GM19463 (cell line): ENCODE measurements at regions not wholly inside any gene's neighbourhood (a gene's known extent, or its start where the extent isn't known, plus 50 kb on each side); places are given as distances from the start of the nearest gene placed in this dataset.

Experiments
- ATAC-seq: cut with Tn5 transposase; IDR thresholded peaks from one replicate; pipeline ENCODE4 v1.9.1; 2021; ENCODE audit warnings: mild to moderate bottlenecking, moderate library complexity; ENCODE audit not compliant: unreplicated experiment

DNA sequence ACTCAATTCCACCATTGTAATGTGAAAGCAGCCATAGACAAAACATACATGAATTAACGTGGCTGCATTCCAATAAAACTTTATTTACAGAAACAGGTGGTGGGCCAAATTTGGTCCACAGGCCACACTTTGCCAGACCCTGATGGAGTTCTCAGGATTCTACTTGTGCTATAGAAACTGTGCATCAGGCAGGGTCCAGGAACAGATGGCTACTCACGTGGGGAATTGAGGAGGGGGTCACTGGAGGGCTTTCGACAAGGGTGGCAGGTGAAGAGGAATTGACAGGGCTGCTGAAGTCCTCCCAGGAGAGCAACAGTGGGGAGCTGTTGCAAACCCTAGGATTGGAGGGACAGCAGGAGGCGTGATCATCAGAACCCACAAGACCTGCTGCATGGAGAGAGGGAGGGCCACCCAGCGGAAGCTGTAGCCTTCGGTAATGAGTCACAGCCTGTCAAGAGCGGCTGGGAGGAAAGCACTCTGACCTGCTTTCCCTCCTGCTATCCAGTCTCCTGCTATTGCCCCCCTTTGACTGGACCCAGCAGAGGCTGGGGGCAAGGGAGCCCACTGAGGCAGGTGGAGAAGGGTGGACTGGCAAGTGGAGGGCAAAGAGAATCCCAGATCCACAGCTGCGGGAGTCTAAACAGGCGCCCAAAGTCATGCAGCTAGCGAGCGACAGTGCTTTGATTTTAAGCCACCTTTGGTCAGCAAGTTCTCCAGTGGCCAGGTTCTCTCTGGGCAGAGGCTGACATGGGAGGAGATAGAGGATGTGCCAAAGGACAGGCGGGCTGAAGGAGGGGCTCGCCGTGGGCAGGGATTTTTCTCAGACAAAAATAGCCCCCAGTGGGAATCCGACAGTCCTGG lies 138.3 kb upstream of the SMIM23 start:
- no peak for ATAC-seq

DNA sequence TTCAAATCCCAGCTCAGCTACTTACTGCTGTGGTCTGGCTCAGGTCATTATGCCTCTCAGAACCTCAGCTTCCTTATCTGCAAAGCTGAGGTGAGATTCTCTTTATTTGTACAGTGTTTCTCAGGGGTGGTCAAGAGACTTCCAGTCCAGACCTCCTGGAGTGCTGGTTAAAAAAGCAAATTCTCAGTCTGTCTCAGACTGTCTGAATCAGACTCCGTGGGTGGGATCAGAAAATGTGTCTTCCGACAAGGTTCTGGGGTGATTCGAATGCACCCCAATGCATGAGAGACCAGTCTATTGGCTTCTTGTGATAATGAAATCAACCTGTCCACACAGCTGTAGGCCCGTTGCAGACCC lies 137.7 kb upstream of the SMIM23 start:
- ATAC-seq = no peak

DNA sequence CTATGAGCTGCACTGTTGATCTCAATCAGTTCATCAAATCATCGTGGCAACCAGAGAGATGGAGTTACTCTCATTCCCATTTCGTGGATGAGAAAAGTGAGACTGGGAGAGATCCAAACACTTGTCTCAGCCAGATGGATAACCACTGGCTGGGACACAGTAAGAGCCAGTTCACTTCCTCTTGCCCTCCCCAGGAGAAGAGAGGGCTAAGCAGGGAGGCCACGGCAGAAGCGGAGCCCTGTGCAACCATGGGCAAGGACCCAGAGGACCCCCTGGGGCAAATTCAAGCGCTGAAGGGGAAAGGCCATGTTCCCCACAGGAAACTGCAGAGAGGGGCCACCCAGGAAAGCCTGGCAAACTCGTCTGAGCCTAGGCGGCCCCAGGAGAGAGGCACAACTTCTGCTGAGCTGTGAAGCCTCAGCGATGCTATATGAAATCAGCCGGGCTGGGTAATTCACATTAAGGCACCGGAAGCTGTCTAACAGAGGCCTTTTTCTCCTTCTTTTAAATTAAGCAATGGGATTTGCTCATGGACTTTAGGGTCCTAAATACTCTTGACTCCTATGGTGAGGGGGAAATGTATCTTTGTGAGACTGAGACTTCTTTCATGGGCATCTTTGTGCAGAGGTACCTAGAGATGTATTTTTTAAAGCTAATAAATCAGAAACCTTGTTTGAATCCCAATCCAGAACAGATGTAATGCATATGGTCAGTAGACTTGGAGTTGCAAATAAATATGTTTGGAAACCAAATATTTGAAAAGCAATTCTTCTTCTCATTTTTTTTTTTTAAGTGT lies 137.1 kb upstream of the SMIM23 start:
- ATAC-seq = no peak

DNA sequence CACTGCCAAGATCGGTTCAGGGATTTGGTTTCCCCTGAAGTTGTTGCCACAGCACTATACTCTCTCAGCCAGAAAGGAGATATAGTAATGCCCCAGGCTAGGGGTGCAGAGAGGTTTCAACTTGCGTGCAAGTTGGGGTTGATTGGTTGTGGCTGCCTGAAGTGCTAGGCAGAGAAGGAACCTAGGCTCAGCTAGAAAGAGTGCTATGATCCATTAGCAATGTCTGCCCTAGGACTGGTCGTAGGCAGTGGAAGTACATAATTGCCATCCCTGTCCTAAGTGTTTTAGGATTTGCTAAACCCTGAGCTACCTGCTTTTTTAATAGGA lies 136.6 kb upstream of the SMIM23 start:
- ATAC-seq = no peak

DNA sequence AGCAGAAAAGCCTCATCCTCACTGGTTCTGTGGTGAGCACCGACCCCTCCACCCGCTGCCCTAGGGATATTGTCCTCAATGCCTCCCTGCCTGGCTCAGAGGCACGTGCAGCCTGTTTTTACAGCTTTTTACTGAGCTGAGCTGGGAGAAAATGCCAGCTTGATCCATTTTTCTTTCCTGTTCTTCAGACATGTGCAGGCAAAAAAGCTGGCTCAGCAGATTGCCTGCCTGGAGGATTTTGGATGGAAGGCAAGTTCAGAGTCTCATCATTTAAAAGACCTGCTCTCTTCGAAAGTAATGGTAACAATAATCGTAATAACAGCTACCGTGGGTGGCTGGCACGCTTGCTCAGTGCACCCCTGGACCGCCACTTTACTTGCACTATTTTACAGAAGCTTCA lies 135.0 kb upstream of the SMIM23 start:
- no peak for ATAC-seq

DNA sequence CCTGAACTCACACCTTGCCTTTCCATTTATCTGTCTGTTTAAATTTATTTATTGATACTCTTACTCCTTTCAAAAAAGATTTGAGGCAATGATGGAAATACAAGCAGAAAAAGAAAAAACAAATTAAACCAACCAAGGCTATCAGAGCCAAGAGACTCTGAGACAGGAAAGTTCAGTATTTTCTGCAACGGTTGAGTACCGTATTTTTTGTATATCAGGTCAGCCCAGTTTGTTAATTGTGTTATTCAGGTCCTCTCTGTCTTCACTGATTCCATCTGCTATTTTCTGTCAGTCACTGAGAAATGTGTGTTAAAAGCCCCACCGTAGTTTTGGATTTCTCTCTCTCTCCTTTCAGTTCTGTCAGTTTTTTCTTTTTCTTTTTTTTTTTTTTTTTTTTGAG lies 134.5 kb upstream of the SMIM23 start:
- no peak for ATAC-seq

DNA sequence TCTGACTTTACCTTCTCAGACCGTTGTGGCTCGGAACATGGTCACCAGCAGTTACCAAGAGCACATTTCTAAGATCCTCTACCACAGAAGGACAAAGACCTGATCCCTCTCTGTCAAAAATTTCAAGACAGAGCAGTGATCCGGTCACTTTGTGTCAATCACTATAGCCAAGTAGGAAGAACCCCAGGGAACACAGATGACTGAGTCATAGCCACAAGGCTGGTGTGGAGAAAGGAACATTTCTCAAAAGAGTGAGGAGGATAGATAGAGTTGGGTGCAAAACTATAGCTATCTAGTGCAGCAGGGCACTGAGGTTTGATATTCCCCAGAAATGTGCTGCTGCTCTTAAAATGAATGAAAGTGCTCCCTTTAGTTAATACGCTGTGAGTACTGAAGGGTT lies 130.7 kb upstream of the SMIM23 start:
- no peak for ATAC-seq

DNA sequence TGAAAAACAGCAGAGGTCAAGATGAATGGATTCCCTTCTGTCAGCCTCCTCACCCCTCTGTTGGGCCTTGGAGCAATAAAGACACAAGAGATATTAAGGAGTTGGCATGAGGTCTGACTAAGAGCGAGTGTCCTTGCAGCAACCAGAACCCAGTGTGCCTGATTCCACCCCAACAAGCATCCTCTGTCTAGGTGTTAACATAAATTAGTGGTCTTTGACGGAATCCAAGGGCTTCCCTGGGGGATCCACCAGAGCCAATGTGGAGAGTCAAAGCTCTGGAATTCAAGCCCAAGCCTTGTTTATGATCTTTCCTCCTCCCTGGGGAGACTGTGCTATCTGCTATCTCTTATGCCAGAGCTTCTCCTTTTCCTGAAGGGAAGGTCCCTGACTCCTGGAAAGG lies 128.1 kb upstream of the SMIM23 start:
- no peak for ATAC-seq

DNA sequence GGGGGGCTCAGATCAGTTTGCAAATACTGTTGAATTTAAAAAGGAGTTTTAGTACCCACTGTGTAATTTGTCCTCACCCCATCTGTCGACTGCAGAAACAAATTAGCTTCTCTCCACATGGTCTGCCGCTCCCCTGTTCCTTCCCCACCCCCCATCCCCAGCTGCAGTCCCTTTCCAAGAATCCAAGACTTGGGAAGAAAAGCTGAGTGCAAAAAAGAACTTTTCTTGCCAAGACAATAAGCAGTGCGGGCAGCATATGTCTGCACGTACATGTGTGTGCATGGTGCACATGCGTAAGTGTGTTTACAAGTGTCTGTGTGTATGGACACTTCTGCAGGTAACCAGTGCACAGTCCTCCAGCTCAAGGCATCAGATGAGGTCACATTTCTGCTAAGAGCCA lies 125.7 kb upstream of the SMIM23 start:
- ATAC-seq = no peak

DNA sequence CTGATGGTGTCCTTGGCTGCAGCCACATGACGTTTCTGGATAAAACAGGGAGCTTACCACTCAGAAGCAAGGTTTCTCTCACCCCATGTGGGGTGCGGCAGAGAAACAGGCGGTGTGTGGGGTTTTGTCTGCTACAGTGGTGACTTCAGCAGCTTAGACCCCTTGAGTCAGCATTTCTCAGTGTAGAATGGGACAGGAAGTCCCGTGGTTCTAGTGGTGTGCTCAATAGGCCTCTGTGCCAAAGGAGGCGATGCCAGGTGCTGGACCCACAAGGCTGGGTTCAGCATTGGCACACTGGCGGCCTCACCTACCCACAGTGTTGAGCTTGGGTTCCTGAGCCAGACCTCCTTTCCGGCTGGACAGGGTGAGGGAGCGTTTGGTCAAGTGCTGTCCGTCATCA lies 125.2 kb upstream of the SMIM23 start:
- no peak for ATAC-seq

DNA sequence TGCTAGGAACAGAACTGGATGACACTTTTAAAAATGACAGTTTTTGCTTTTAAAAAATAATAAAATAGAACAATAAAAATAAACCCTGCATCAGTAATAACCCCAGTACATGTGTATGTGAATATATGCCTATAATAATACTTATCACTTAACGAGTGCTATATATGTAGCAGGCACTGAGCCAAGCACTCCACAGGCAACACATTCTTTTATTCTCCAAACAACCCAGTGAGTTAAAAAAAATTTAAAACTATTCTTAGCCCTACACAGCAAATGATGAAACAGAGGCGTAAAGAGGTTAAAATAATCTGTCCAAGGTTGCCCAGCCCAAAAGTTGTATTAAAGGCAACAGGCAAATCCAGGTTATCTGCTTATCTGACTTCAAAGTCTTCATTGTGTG lies 124.5 kb upstream of the SMIM23 start:
- no peak for ATAC-seq

DNA sequence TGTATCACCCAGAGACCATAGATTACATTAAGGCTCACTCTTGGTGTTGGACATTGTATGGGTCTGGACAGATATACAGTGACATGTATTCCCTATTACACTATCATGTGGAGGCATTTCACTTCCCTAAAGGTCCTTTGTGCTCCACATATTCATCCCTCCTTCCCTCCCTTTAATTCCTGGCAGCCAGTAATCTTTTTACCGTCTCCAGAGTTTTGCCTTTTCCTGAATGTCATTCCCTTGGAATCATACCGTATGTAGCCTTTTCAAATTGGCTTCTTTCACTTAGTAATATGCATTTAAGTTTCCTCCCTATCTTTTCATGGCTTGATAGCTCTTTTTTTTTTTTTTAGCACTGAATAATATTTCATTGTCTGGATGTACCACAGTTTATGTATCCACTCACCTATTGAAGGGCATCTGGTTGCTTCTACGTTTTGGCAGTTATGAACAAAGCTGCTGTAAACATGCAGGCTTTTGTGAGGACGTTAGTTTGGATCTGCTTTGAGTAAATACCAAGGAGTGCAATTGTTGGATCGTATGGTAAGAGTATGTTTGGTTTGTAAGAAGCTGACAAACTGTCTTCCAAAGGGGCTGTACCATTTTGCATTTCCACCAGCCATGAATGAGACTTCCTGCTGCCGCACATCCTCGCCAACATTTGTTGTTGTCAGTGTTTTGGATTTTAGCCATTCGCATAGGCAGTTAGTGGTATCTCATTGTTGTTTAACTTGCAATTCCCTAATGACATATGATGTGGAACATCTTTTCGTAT lies 122.1 kb upstream of the SMIM23 start:
- ATAC-seq = no peak

DNA sequence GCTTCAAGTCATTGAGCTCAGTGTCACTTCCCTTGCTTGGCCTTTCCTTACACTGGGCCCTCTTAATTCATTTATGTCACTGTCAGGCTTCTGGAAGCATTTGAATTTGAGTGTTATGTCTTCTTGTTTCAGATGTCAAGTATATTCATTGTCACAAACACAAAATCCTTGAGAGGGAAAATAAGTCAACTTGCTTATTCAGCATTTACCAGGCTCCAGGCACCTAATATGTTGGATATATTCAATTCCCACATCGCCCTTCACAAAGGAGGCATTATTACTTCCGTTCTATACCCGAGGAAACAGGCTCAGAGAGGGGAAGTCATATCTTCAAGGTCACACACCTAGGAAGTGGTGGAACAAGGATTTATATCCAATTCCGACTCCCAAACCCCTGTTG lies 121.1 kb upstream of the SMIM23 start:
- ATAC-seq = no peak

DNA sequence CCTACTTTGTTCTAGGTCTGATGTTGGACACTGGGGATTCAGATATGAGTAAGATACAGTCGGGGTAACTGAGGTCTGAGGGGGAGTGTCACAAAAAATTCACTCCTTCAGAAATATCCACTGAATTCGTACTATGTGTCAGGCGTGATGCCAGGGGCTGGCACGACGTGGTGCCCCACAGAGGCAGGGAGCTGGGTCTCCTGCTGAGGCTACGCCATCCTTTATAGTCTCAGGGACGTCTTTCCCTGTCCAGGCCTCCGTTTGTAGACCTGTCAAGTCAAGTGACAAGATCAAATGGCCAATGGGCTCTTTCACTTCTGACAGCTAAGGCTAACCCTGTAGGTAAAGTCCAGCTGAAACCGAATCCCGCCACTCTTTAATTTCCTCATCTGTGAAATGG lies 118.8 kb upstream of the SMIM23 start:
- ATAC-seq = no peak

DNA sequence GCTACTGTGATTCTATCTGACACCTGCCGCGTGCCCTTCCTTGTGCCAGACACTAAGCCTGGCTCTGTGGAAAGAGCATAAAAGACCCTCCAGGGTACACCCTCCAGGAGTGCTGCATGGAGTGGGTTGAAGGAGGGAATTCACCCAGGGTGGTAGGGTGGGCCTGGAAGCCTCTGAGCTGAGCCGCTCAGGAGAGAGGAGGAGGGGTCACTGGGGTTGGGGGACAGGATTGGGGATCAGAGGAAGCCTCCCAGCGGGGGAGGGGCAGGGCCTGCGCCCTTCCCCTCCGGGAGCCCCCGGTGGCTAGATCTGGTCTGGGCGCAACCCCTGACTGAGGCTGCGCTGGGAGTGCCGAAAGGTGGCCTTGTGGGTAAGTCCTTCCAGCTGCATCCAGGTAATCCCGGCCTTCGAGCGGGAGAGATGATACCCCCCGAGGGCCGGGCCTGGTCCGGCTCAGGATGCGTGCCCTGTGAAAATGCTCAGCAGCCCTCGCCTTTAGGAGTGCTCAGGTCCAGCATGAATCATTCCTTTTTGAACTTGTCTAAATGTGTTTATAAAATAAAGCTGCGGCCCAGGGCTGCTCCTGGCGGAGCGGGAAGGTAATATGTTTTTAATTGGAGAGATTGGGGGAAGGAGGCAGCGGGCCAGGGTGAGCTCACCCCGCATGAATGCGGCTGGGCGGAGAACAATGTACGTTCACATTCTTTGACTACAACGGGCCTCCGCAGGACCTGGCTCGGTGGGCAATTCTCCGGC lies 118.1 kb upstream of the SMIM23 start:
- no peak for ATAC-seq

DNA sequence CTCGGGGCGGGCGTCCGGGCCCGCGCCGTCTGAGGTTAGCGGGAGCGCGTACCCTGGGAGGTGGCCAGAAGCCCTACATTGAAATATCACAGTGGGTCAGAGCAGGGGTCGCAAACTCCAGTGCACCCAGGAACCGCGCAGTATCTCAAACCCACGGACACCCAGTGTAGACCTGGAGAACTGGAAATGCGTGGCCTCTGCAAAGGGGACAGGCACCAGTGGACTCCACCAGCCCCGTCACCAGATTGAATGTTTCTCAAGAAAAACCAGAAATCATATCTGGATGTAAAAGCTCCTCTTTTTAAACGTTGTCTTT lies 117.6 kb upstream of the SMIM23 start:
- ATAC-seq = no peak

DNA sequence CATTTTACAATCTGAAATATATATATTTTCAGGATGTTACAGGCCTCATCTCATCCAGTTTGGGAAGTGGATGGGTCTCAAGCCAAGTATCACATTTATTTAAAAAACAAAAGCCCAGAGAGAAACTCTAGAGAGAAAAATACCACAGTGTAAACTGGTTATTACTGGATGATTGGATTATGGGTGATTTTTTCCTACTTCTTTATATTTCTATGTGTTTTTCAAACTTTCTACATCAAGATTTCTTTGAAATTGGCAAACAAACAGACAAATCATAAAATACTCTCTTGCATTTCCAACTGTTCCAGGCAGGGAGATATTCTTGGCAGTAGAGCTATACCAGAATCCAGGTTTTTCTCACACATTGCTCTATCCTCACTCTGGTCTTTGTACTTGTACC lies 116.0 kb upstream of the SMIM23 start:
- no peak for ATAC-seq

DNA sequence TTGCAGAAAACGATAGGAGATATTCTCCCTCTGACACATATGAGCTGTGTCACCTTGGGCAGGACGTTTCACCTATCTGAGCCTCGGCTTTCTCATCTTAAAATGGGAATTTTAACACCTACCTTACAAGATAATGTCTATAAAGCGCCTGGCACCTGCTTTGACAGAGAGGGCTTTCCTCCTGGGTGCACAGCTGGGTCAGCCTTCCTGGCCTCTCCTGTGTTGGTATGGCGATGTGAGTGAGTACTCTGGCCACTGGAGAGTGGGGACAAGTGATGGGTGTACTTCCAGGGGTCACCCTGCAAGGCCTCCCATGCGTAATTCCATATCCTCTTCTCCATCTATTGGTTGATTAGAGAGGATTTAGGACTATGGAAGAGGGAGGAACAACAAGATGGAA lies 113.1 kb upstream of the SMIM23 start:
- ATAC-seq = no peak

DNA sequence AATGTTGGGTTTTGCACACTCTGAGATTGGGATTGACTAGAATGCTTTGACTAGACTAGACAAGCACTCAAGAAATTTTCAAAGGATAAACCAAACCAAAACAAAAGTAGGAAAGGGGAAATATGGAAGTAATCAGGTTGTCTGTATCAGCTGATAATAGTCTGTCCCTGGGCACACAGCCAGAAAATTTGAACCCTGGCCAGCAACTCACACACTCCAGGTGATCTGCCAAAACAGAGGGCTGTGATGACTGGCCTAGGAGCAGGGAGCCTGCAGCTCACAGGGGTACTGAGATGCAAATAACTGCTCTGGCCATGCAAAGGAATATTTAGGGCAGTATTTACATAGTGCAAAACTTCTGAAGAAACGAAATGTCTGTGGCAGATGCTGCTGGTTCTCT lies 112.3 kb upstream of the SMIM23 start:
- no peak for ATAC-seq

DNA sequence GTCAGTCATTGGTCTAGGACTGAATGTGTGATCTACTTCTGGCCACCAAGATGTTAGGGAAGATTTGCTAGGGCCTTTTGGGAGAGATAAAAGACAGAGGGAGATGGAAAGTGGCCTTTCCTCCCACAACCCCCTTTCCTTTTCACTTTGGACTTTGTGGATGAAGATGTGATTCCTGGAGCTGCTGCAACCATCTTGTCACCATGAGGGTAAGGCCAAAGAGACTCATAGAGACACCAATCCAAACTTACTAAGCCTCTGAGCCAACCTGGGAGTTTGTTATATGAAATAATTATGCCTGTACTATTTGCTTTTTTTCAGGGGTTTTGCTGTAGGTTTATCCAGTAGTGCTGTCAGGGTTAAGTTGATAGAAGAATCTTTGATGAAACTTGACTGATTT lies 111.8 kb upstream of the SMIM23 start:
- ATAC-seq = no peak

DNA sequence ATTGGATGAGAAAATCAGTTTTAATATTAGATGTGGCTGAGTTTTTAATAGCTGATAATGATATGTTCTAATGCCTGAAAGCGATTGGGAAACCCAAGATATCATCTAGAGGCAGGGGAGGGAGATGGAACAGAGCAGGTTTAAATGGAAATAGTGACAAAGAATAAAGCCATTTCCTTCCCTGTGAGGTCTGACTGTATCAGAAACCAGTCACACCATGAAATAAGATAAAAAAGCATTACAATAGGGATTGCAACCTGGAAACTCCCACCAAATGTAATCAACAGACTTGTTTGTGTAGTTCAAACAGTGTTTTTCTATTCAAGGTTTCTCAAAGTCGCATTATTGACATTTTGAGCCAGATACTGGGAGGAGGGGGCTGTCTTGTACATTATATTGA lies 110.1 kb upstream of the SMIM23 start:
- ATAC-seq = no peak
